Neural crest cell (in vitro differentiated cells): ENCODE measurements at regions not wholly inside any gene's neighbourhood (a gene's known extent, or its start where the extent isn't known, plus 50 kb on each side); places are given as distances from the start of the nearest gene placed in this dataset.

Experiments used
- DNase-seq: peaks from one replicate; pipeline ENCODE4 v3.0.0; 2021; ENCODE audit warnings: low read depth, mixed read lengths, low spot score
- H3K27ac Mint-ChIP-seq: one replicate; pipeline ENCODE4 v1.8.0; 2021; ENCODE audit warnings: mild to moderate bottlenecking, mixed read lengths; ENCODE audit not compliant: unreplicated experiment
- H3K27me3 Mint-ChIP-seq: 2 replicates; pipeline ENCODE4 v1.8.0; 2021; ENCODE audit warnings: low read depth, mild to moderate bottlenecking, mixed read lengths
- H3K36me3 Mint-ChIP-seq: 2 replicates; pipeline ENCODE4 v1.8.0; 2021; ENCODE audit warnings: low read depth, mild to moderate bottlenecking, mixed read lengths
- H3K4me1 Mint-ChIP-seq: 2 replicates; pipeline ENCODE4 v1.8.0; 2021; ENCODE audit warnings: mixed read lengths
- H3K4me3 Mint-ChIP-seq: one replicate; pipeline ENCODE4 v1.8.0; 2021; ENCODE audit warnings: mild to moderate bottlenecking, mixed read lengths
- H3K9me3 Mint-ChIP-seq: 2 replicates; pipeline ENCODE4 v1.8.0; 2021; ENCODE audit warnings: mixed read lengths
- TF ChIP-seq, protein P1 (sequence below): fragments of 200-600 bp; sonication (generic); conservative IDR thresholded peaks from 2 replicates; pipeline ENCODE4 v1.5.0; 2021; ENCODE audit warnings: antibody characterized with exemption, mild to moderate bottlenecking

DNA sequence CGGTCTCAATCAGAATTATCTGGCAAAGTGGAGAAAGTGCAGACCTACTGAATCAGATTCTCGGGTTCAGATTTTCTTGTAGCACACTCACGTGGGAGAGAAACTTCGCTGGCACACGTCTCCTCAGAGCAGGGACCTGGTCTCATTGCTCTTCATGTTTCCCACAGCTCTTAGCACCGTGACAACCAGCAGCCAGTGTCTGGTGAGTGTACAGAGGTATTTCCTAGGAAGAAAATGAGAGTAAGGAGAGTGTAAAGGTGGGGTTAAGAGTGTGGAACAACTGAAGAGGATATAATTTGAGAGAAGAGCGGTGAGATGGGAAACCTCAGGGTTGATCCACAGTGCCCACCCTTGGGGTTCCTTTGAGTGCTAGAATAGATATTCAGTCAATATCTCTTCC lies 89.2 kb downstream of the ARF6 start:
- H3K27me3 Mint-ChIP-seq = peaks cover 23% of the 10 kb centered on the region

DNA sequence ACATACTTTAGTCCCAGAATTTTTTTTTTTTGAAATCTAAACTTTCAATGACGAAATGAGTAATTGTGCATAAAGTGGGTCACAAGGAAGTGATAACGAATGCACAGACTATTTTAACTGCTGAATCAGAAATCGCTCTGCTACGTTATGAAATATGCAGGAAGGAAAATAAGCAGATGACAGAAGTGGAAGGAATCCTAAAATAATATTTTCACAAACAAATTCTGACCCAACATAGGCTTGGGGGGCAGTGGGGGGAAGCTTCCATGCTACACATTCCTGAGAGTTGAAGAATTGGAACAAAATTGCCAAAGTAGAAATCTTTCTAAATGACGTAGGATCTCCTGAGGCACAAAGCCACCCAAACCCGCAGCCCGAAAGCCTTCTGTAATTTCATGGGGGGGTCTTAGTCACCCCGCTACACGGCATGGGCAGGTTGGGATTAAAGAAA lies 89.6 kb downstream of the ARF6 start:
- TF ChIP-seq, protein P1, sequence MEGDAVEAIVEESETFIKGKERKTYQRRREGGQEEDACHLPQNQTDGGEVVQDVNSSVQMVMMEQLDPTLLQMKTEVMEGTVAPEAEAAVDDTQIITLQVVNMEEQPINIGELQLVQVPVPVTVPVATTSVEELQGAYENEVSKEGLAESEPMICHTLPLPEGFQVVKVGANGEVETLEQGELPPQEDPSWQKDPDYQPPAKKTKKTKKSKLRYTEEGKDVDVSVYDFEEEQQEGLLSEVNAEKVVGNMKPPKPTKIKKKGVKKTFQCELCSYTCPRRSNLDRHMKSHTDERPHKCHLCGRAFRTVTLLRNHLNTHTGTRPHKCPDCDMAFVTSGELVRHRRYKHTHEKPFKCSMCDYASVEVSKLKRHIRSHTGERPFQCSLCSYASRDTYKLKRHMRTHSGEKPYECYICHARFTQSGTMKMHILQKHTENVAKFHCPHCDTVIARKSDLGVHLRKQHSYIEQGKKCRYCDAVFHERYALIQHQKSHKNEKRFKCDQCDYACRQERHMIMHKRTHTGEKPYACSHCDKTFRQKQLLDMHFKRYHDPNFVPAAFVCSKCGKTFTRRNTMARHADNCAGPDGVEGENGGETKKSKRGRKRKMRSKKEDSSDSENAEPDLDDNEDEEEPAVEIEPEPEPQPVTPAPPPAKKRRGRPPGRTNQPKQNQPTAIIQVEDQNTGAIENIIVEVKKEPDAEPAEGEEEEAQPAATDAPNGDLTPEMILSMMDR = no peak
- H3K27me3 Mint-ChIP-seq = peaks cover 23% of the 10 kb centered on the region
- no peaks in the 10 kb centered on the region for H3K36me3 Mint-ChIP-seq
- no peak overlapping the region for H3K4me3 Mint-ChIP-seq
- H3K27ac Mint-ChIP-seq = no peak overlapping the region
- no peaks in the 10 kb centered on the region for H3K9me3 Mint-ChIP-seq
- DNase-seq = no peak
- no peaks in the 10 kb centered on the region for H3K4me1 Mint-ChIP-seq

More for the DNA sequence above, 89.2 kb downstream of the ARF6 start:
- no peaks in the 10 kb centered on the region for H3K36me3 Mint-ChIP-seq
- DNase-seq = no peak
- no peak overlapping the region for H3K4me3 Mint-ChIP-seq
- TF ChIP-seq, protein P1 = no peak
- H3K4me1 Mint-ChIP-seq = no peaks in the 10 kb centered on the region
- no peaks in the 10 kb centered on the region for H3K9me3 Mint-ChIP-seq
- no peak overlapping the region for H3K27ac Mint-ChIP-seq

DNA sequence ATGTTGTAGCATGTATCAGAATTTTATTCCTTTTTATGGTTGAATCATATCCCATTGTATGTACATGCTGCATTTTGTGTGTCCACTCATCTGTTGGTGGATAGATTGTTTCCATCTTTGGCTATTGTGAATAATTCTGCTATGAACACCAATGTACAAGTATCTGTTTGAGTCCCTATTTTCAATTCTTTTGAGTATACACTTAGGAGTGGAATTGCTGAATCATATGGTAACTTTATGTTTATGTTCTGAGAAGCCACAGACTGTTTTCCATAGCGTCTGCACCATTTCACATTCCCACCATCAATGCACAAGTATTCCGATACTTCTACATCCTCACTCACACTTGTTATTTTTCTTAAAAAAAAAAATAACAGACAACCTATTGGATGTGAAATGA lies 91.5 kb downstream of the ARF6 start:
- H3K4me1 Mint-ChIP-seq = no peaks in the 10 kb centered on the region
- no peak overlapping the region for H3K4me3 Mint-ChIP-seq
- no peaks in the 10 kb centered on the region for H3K9me3 Mint-ChIP-seq
- DNase-seq = no peak
- no peak overlapping the region for H3K27ac Mint-ChIP-seq
- H3K27me3 Mint-ChIP-seq = peaks cover 16% of the 10 kb centered on the region
- H3K36me3 Mint-ChIP-seq = no peaks in the 10 kb centered on the region
- TF ChIP-seq, protein P1 = no peak

DNA sequence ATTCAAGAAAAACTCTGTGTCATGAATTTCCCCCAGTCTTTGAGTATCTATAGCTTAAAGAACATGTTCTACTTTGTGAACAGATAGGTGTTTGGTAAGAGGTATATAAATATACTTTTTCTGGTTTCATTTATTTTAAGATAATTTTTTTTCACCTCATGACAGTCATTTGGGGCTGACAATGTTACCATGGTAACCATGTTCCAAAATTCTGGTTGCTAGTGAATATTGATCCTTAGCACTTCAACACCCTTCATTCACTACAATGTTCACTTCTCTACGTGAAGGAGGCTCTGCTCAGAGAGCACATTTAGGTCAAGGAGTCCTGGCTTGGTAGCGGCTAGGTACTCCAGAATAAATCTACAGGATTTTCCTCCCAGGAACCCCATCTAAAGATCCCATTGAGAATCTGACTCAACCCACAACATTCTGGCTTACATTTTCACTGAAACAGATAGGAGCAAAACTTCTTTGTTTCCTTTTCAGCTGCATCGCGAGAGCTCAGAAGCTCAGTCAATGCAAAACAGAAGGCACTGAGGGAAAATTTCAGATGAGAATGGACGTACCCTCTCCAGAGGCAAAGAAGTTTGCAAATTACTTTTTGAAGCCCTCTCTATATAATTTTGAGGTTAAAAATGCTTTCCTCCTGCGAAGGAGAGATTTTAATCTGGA lies 93.6 kb downstream of the ARF6 start:
- TF ChIP-seq, protein P1 = no peak
- peaks cover 3% of the 10 kb centered on the region for H3K27me3 Mint-ChIP-seq

DNA sequence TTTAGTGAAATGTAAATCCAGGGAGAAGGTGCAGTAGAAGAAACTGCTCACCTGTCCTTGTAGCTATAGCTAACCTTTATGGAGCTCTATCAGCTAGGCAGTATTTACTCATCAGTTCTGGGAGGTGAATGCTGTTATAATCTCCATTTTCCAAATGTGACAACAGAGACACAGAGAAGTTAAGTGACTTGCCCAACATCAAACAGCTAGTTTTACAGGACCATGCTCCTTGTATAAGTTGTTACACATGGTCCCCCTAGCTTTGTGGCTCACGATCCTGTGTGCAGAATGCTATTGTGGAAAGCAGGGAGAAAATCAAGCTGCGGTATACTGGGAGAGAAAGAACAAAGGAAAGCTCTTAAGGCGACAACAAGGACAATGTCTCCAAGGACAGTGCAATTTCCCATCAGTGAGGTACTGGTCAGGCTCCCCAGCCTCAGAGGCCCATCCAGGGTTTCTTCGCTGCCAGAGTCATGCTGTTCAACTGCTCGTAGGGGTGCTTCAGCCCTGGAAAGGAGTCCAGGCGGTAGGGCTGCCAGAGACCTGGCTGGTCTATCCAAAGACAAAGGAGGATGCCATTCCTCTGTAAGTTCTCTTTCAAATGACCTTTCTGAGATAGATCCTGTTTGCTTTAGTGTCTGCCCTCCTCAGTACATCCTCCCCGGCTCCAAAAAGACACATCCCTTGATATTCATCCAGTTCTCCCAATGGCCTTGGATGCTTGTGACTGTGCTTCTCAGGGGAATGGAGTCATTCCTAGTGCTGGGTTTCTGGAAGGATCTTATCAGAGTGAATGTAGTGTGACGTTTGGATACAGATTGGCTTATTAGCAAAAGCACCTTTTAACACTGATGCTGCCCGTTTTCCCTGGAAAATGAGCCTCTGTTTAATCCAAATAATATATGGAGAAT lies 95.5 kb downstream of the ARF6 start:
- H3K4me1 Mint-ChIP-seq = peaks cover 20% of the 10 kb centered on the region
- H3K9me3 Mint-ChIP-seq = no peaks in the 10 kb centered on the region
- H3K27me3 Mint-ChIP-seq = no peaks in the 10 kb centered on the region
- no peaks in the 10 kb centered on the region for H3K36me3 Mint-ChIP-seq
- H3K27ac Mint-ChIP-seq = no peak overlapping the region
- DNase-seq = no peak
- TF ChIP-seq, protein P1 = no peak
- H3K4me3 Mint-ChIP-seq = no peak overlapping the region

More for the DNA sequence above, 93.6 kb downstream of the ARF6 start:
- DNase-seq = no peak
- no peaks in the 10 kb centered on the region for H3K36me3 Mint-ChIP-seq
- no peak overlapping the region for H3K27ac Mint-ChIP-seq
- H3K4me3 Mint-ChIP-seq = no peak overlapping the region
- H3K4me1 Mint-ChIP-seq = peaks cover 5% of the 10 kb centered on the region
- no peaks in the 10 kb centered on the region for H3K9me3 Mint-ChIP-seq
